ENCODE measurements at regions not wholly inside any gene's neighbourhood (a gene's known extent, or its start where the extent isn't known, plus 50 kb on each side); places are given as distances from the start of the nearest gene placed in this dataset.

DNA sequence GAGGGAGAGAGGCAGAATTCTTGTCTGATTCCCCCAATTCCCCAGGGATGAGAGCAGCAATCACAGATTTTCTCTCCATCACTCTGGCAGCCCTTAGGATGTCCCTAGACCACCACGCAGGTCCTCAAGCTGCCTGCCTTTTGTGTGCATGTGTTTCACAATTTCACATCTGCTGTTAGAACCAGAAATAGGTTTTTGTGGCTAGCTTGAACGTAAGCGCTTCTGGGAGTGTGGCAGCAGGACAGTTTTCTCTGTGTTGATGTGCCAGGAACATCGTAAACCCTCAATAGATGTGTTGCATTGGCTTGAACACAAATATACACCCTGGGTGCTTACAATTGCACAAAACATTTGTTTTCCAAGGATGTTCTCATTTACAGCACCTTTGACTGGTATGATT lies 78.8 kb upstream of the TMTC4 start:
- Mint-ChIP-seq H3K9me3 (no peaks in the 10 kb centered on the region), H3K27me3 (peaks cover 11 to 40% of the 10 kb centered on the region in 2 donors), H3K4me1 (ENCODE audit: low read depth in 2 of 2) (no peaks in the 10 kb centered on the region), H3K27ac (no peak overlapping the region), H3K4me3 (no peak overlapping the region), H3K36me3 (ENCODE audit: insufficient read depth) (no peaks in the 10 kb centered on the region)
- ATAC-seq (replicated peaks) (no peak), DNase-seq (no peak)

DNA sequence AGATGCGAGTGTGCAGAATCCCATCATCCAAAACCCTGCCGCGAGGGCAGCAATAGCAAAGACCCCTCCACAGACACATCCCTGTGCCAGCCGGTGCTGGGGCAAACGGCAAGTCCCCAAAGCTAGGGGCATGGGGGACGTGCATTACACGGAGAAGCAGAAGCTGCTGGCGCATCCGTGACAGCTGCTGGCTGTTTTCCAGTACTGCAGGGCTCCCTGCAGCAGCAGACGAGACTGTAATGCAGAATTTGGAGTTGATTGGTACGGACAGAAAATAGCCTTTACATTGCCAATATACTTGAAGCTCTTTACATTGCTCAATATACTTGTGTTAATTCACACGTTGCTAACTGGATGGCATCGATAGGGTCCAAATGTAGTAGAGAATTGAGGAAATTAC lies 77.2 kb upstream of the TMTC4 start:
- Mint-ChIP-seq H3K4me1 (ENCODE audit: low read depth in 2 of 2) (no peaks in the 10 kb centered on the region), H3K27ac (no peak overlapping the region), H3K27me3 (peaks cover 11 to 44% of the 10 kb centered on the region in 2 donors), H3K36me3 (ENCODE audit: insufficient read depth) (no peaks in the 10 kb centered on the region), H3K4me3 (no peak overlapping the region), H3K9me3 (no peaks in the 10 kb centered on the region)
- ATAC-seq (replicated peaks), result no peak
- DNase-seq, result no peak

DNA sequence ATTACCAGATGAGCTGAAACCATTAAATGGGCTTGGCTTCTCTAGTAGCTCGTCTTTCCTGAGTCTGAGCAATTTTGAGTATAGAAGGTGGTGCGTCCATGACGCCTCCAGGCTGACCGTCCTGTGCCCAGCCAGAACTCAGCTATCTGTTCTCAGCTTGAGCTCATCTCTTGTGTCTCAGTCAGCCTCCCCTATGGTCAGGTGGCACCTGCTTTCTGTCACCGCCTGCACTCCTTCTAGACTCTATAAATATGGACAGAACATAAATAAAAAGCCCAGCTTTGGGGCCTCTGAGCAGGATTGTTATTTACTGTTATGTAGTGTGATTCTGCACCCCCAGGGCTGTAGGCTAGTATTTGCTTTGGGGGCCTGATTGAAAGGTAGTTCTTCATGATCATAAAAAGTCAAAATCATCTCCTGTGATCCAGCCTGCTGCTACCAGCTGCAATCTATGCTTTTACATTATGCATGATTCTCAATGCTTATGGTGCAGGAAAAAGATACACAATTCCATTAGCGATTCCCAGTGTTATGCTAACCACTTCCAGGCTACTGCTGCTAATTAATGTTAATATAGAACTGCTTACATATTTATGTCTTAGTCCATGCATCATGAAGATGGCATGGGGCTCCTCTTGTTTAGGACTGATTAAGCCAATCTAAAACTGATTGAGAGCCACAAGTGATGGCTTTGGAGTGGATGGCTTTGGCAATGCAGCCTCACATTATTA lies 72.5 kb upstream of the TMTC4 start:
- Mint-ChIP-seq H3K9me3 (peaks cover 0 to 3% of the 10 kb centered on the region in 2 donors), H3K4me3 (no peak overlapping the region), H3K27me3 (peaks cover 31 to 60% of the 10 kb centered on the region in 2 donors), H3K27ac (no peak overlapping the region), H3K4me1 (ENCODE audit: low read depth in 2 of 2) (no peaks in the 10 kb centered on the region), H3K36me3 (ENCODE audit: insufficient read depth) (no peaks in the 10 kb centered on the region)
- ATAC-seq (replicated peaks), result no peak
- DNase-seq, result no peak

DNA sequence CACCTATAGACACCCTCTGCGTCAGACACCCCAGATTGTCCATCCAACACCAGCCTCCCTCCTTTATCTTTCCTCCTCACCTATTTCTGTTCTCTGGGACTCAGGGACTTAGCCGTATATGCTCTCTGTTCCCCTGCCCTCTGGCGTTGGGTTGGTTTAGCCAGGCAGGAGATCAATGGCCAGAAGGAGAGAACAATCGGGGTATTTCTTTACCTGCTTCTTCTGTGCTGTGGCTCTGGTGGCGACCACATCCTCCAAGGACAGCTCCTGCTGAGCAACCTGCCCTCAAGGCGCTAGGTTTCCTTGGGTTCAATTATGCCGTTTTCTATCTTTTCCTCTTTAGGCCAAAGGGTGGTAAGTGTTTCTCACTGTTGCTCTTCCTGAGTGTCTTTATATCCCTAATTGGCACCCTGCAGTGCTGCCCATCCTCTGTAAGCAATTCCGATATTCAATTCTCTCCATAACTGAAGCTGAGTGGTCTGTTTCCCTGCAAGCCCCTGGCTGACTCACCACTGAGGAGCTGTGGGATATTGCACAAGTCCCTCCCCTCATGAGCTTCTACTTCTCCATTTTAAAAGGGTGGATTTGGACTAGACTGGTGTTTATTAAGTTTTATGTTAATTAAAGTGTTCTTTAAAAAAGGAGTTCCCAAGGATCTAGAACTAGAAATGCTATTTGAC lies 63.7 kb upstream of the TMTC4 start:
- H3K9me3 Mint-ChIP-seq, result peaks cover 2 to 9% of the 10 kb centered on the region in 2 donors
- no peaks in the 10 kb centered on the region for H3K36me3 Mint-ChIP-seq (ENCODE audit: insufficient read depth)
- no peak for DNase-seq
- H3K4me3 Mint-ChIP-seq, result no peak overlapping the region
- no peaks in the 10 kb centered on the region for H3K4me1 Mint-ChIP-seq (ENCODE audit: low read depth in 2 of 2)
- no peak overlapping the region for H3K27ac Mint-ChIP-seq
- peaks cover 25 to 52% of the 10 kb centered on the region in 2 donors for H3K27me3 Mint-ChIP-seq
- ATAC-seq (replicated peaks), result no peak

DNA sequence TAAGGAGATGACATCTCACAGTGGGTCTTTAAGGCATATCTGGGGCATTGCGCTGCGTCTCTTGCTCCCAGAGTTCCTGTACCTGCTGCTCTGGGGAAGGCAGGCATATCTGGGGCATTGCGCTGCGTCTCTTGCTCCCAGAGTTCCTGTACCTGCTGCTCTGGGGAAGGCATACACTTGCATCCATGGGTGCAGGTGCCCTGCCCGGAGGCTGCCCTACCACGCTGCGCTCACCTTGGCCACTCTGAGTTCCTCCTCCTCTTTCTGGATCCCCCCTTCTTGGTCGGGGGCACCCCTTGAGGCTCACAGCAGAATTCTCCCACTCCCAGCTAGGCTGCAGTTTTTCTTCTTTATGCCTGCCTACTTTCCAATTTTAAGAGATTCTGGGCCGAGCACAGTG lies 60.9 kb upstream of the TMTC4 start:
- Mint-ChIP-seq H3K9me3 (peaks cover 2 to 9% of the 10 kb centered on the region in 2 donors), H3K27ac (no peak overlapping the region), H3K27me3 (peaks cover 35 to 49% of the 10 kb centered on the region in 2 donors), H3K4me1 (ENCODE audit: low read depth in 2 of 2) (no peaks in the 10 kb centered on the region), H3K4me3 (no peak overlapping the region), H3K36me3 (ENCODE audit: insufficient read depth) (no peaks in the 10 kb centered on the region)
- no peak for DNase-seq
- no peak for ATAC-seq (replicated peaks)

DNA sequence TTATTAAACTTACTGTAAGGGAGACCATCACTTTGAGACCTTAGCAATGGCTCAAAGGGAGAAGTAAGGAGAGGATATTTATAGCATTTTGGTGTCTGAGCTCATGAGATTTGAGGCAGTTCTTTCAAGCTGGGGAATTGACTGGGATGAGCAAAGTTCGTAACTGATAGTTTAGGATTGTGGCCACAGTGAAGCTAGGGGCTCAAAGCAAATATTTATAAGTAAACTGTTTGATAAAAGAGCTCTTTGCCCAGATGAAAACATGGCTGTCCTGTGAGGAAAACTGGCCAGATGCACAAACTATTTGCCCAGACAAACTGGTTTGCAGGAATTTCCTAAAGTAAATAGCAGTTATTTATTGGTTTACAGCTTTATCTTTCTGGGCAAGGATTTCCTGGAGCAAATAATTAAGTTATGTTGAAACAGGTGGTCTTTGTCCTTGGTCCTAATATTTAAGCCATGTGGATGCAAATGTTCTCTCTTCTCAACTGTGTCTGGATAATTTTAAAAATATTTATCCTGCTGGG lies 59.7 kb upstream of the TMTC4 start:
- Mint-ChIP-seq H3K4me3 (no peak overlapping the region), H3K27ac (no peak overlapping the region), H3K9me3 (peaks cover 0 to 9% of the 10 kb centered on the region in 2 donors), H3K27me3 (peaks cover 33 to 49% of the 10 kb centered on the region in 2 donors), H3K36me3 (ENCODE audit: insufficient read depth) (no peaks in the 10 kb centered on the region), H3K4me1 (ENCODE audit: low read depth in 2 of 2) (no peaks in the 10 kb centered on the region)
- ATAC-seq (replicated peaks), result no peak
- no peak for DNase-seq

DNA sequence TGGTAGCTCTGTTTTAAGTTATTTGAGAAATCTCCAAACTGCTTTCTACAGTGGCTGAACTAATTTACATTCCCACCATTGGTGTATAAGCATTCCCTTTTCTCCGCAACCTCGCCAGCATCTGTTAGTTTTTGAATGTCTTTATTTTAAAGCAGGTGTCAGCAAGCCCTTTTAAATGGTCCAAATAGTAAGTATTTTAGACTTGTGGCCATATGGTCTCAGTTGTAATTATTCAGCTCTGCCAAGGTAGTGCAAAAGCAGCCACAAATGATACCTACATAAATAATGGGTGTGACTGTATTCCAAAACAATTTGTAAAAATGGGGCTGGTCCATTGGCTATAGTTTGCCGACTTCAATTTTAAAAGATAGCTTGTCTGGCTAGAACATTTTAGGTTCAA lies 58.7 kb upstream of the TMTC4 start:
- H3K27ac Mint-ChIP-seq, result no peak overlapping the region
- peaks cover 26 to 42% of the 10 kb centered on the region in 2 donors for H3K27me3 Mint-ChIP-seq

DNA sequence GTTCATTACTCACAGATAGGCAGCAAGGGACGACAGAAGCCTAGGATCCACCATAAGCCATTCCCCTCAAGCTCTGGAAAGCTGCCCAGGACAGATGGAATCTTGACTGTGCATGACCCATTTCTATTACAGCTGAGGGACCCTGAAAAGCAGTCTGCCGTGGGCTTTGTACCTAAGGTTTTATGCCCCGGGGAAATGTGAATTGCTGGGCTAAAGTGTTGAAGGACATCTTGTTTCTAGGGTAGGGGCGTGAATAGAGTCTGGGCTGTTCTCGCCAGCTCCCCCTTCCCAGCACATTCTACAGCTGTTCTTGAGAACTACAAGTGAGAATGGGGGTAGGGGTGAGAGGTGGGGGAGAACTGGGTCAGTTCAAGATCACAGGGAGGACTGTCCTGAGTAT lies 53.6 kb upstream of the TMTC4 start:
- Mint-ChIP-seq H3K27ac (no peak overlapping the region), H3K27me3 (peaks cover 26 to 34% of the 10 kb centered on the region in 2 donors), H3K4me1 (ENCODE audit: low read depth in 2 of 2) (no peaks in the 10 kb centered on the region), H3K9me3 (peaks cover 0 to 2% of the 10 kb centered on the region in 2 donors), H3K4me3 (no peak overlapping the region), H3K36me3 (ENCODE audit: insufficient read depth) (no peaks in the 10 kb centered on the region)
- DNase-seq (no peak), ATAC-seq (replicated peaks) (no peak)

More for the DNA sequence above, 58.7 kb upstream of the TMTC4 start:
- ATAC-seq (replicated peaks) (no peak), DNase-seq (no peak)
- peaks cover 0 to 3% of the 10 kb centered on the region in 2 donors for H3K9me3 Mint-ChIP-seq
- no peaks in the 10 kb centered on the region for H3K36me3 Mint-ChIP-seq (ENCODE audit: insufficient read depth)
- no peak overlapping the region for H3K4me3 Mint-ChIP-seq
- H3K4me1 Mint-ChIP-seq (ENCODE audit: low read depth in 2 of 2), result no peaks in the 10 kb centered on the region

DNA sequence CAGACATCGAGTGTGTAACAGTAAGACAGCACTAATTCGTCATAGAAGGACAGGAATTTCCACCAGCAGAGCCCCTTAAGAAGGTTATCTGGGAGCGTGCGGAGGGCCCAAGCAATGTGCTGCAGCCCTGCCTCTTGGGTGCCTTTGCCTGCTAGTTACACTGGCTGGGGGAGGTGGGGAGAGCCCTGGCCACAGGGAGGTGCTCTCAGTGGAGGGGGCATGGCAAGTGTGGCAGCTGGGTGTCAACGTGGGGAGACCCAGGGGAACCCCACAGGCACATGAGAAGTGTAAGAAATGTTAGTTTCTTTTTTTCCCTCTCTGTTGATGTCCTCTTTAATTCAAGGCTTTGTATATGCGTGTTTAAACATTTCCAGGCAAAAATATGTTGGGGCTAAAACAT lies 50.9 kb upstream of the TMTC4 start:
- H3K27me3 Mint-ChIP-seq, result peaks cover 26 to 40% of the 10 kb centered on the region in 2 donors
- no peak for ATAC-seq (replicated peaks)

DNA sequence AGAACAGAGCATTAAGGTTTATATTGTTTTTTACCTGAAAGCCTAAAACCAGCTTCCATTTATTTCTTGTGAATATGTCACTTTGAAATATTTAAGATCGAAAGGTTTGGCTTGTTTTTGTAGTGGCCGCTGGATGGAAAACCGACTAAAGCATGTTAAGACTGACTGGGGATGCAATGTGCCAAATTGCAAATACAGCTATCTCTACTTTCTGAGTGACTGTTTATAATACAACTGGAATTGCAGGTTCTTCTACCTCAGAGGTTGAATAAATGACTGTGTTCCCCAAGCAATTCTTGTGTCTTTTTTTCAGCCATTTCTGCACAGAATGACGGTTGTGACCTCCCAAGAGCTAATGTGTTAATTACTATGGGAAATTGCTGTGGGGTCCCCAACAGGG lies 50.0 kb upstream of the TMTC4 start:
- Mint-ChIP-seq H3K4me3 (no peak overlapping the region), H3K9me3 (peaks cover 0 to 2% of the 10 kb centered on the region in 2 donors), H3K36me3 (ENCODE audit: insufficient read depth) (no peaks in the 10 kb centered on the region), H3K27ac (no peak overlapping the region), H3K4me1 (ENCODE audit: low read depth in 2 of 2) (peaks cover 0 to 5% of the 10 kb centered on the region in 2 donors), H3K27me3 (peaks cover 23 to 42% of the 10 kb centered on the region in 2 donors)
- no peak for DNase-seq
- ATAC-seq (replicated peaks), result no peak

More for the DNA sequence above, 50.9 kb upstream of the TMTC4 start:
- no peaks in the 10 kb centered on the region for H3K36me3 Mint-ChIP-seq (ENCODE audit: insufficient read depth)
- H3K4me1 Mint-ChIP-seq (ENCODE audit: low read depth in 2 of 2), result peaks cover 0 to 5% of the 10 kb centered on the region in 2 donors
- no peak overlapping the region for H3K4me3 Mint-ChIP-seq
- no peak overlapping the region for H3K27ac Mint-ChIP-seq
- DNase-seq, result no peak
- peaks cover 0 to 2% of the 10 kb centered on the region in 2 donors for H3K9me3 Mint-ChIP-seq

Measured in effector memory CD8-positive, alpha-beta T cell (primary cell).